Gastroesophageal sphincter (tissue), 4 donors: ENCODE measurements at regions not wholly inside any gene's neighbourhood (a gene's known extent, or its start where the extent isn't known, plus 50 kb on each side); places are given as distances from the start of the nearest gene placed in this dataset.

ENCODE experiments used
- ATAC-seq: fragments of 150-250 bp; one replicate; pipeline ENCODE4 v1.9.1; 2016; ENCODE audit warnings: mild to moderate bottlenecking, moderate library complexity
- H3K27ac ChIP-seq, 4 donors: fragments of 200-600 bp; sonication (generic) in 3 of 4; 1 replicate in 3 of 4; 2 replicates in 1 of 4; pipeline ENCODE4 v1.5.1; 2016 to 2019
- H3K27me3 ChIP-seq: fragments of 200-600 bp; sonication (generic); one replicate; pipeline ENCODE4 v1.5.1; 2019
- H3K36me3 ChIP-seq, 2 donors: fragments of 200-600 bp; sonication (generic); one replicate each; pipeline ENCODE4 v1.5.1; 2019; ENCODE audit warnings: control low read depth in 1 of 2
- H3K4me1 ChIP-seq, 3 donors: fragments of 200-600 bp; sonication (generic); 1 replicate in 2 of 3; 2 replicates in 1 of 3; pipeline ENCODE4 v1.5.1; 2016 to 2019; ENCODE audit warnings: control low read depth in 2 of 3
- H3K4me3 ChIP-seq, 2 donors: fragments of 200-600 bp; sonication (generic); one replicate each; pipeline ENCODE4 v1.5.1; 2019; ENCODE audit warnings: mild to moderate bottlenecking in 1 of 2, moderate library complexity in 1 of 2
- H3K9me3 ChIP-seq, 3 donors: fragments of 200-600 bp; sonication (generic); one replicate each; pipeline ENCODE4 v1.5.1; 2017 to 2019; ENCODE audit warnings: control low read depth in 2 of 3
- CTCF ChIP-seq, 4 experiments: fragments of 200-600 bp in 2 of 4; fragments of 450-650 bp in 2 of 4; sonication (generic) in 1 of 4; IDR thresholded peaks; one replicate each; pipeline ENCODE4 v1.5.1; 2017 to 2019; ENCODE audit warnings: antibody characterized with exemption in 4 of 4, mild to moderate bottlenecking in 2 of 4, moderate library complexity in 2 of 4
- EP300 ChIP-seq: sonication (generic); formaldehyde crosslinking; IDR thresholded peaks from one replicate; pipeline ENCODE4 v1.6.1; 2017; ENCODE audit warnings: antibody characterized with exemption, mild to moderate bottlenecking
- POLR2A ChIP-seq, 2 donors: fragments of 450-650 bp; IDR thresholded peaks; one replicate each; pipeline ENCODE4 v1.6.1; 2017; ENCODE audit warnings: antibody characterized with exemption in 2 of 2, mild to moderate bottlenecking in 2 of 2, moderate library complexity in 1 of 2
- POLR2AphosphoS5 ChIP-seq: sonication (generic); formaldehyde crosslinking; IDR thresholded peaks from one replicate; pipeline ENCODE4 v1.6.1; 2017; ENCODE audit warnings: antibody characterized with exemption
- WGBS, 2 donors: methylation state at CpG; one replicate each; pipeline ENCODE4 v1.1.5; 2018; ENCODE audit warnings: low coverage in 1 of 2; 5-methylcytosine and 5-hydroxymethylcytosine counted together

- no peak for ATAC-seq
- H3K4me3 ChIP-seq, result no peak overlapping the region
- no peaks in the 10 kb centered on the region for H3K36me3 ChIP-seq
- TF ChIP-seq POLR2AphosphoS5, result no peak
- no peak for TF ChIP-seq POLR2A (IDR thresholded peaks at IDR 0.05)
- no peak for TF ChIP-seq CTCF (IDR thresholded peaks at IDR 0.05)
- TF ChIP-seq EP300, result no peak
- H3K9me3 ChIP-seq, result no peaks in the 10 kb centered on the region
- peaks cover 0 to 5% (median 0%) of the 10 kb centered on the region in 3 donors for H3K4me1 ChIP-seq
- no peaks in the 10 kb centered on the region for H3K27me3 ChIP-seq
- WGBS, 2 donors, result 75 to 92% methylated on average over 5 of the region's 5 CpGs
- no peak overlapping the region for H3K27ac ChIP-seq
These were observed 195.4 kb upstream of the ZMIZ1 start for GRCh38 chr10:78873413-78873812.

DNA sequence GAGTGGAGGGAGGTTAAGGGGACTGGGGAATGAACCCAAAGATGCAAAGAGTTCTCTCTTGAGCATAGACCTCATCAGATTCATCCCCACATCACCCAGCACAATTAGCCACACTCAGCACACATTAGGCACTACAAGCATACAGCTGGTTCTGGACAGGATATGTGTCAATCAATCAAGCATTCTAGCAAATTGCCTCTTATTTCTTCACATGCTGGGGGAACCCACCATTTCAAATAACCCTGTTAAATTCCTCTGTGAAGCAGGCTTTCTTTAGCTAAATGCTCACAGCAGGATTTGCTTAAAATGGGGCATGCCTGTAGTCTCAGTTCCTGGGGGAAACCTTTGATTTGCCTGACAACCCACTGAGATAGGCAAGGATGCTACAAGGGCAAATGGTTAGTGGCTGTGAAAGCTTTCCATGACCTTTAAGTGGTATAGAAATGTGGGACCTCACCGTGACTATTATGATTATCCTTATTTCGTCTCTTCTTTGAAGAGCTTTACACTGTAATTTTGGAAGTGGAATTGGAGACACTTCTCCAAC lies 193.4 kb upstream of the ZMIZ1 start:
- peaks cover 0 to 7% (median 0%) of the 10 kb centered on the region in 3 donors for H3K9me3 ChIP-seq

DNA sequence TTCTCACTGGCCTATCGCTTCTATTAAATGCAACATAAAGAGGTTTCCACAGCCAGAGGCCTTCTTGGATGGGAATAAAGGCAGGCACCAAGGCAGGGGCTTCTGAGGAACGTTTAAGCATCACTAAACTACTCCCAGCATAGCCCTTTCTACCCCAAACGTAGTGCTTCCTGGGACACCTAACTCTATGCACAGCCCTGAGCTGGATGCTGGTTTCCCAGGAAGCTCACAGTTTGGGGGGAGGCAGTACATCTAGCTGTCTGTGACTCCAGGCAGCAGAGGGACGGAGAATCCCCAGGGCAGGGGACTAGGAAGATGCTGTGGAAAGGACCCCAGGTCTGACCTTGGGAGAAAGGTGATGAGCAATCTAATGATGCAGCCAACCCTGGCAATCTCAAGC lies 192.8 kb upstream of the ZMIZ1 start:
- no peaks in the 10 kb centered on the region for H3K36me3 ChIP-seq
- 93% methylated on average over 2 to 3 of the region's 4 CpGs for WGBS, 2 donors
- no peak for ATAC-seq
- H3K4me3 ChIP-seq, result no peak overlapping the region
- H3K9me3 ChIP-seq, result peaks cover 0 to 10% (median 0%) of the 10 kb centered on the region in 3 donors
- no peak overlapping the region for H3K27ac ChIP-seq
- H3K27me3 ChIP-seq, result no peaks in the 10 kb centered on the region
- TF ChIP-seq POLR2AphosphoS5 (no peak), EP300 (no peak), POLR2A (IDR thresholded peaks at IDR 0.05) (no peak), CTCF (IDR thresholded peaks at IDR 0.05) (no peak)
- peaks cover 0 to 5% (median 0%) of the 10 kb centered on the region in 3 donors for H3K4me1 ChIP-seq

More for the DNA sequence above, 193.4 kb upstream of the ZMIZ1 start:
- WGBS, 2 donors, result 83% methylated on average over 2 of the region's 2 CpGs; no CpG with 5 or more reads in 1 of the 2 donors
- Histone ChIP-seq H3K27ac (no peak overlapping the region), H3K27me3 (no peaks in the 10 kb centered on the region), H3K36me3 (no peaks in the 10 kb centered on the region), H3K4me1 (peaks cover 0 to 5% (median 0%) of the 10 kb centered on the region in 3 donors), H3K4me3 (no peak overlapping the region)
- no peak for ATAC-seq
- TF ChIP-seq POLR2A (IDR thresholded peaks at IDR 0.05) (no peak), CTCF (IDR thresholded peaks at IDR 0.05) (no peak), POLR2AphosphoS5 (no peak), EP300 (no peak)

DNA sequence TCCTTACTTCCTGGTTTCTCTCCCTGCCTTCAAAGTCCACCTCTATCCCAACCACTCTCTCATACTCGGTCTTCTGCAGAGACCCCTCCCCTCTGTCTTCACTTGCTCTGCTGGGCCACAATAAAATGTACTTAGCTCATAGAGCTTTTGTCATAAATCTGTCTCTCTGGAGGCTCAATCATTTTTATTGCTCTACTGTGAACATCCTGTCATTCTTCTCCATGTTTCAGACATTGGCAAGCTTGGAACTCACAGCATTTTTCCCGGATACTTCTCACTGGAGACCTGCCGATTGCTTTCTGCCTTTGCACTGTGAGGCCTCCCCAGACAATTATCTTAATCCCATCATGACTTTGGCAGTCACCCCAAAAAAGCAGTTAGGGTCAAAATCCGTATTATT lies 192.3 kb upstream of the ZMIZ1 start:
- Histone ChIP-seq H3K36me3 (no peaks in the 10 kb centered on the region), H3K4me3 (no peak overlapping the region), H3K27me3 (no peaks in the 10 kb centered on the region), H3K27ac (no peak overlapping the region), H3K9me3 (peaks cover 0 to 10% (median 0%) of the 10 kb centered on the region in 3 donors), H3K4me1 (peaks cover 0 to 5% (median 0%) of the 10 kb centered on the region in 3 donors)
- no peak for ATAC-seq
- 66% methylated on average over 3 to 4 of the region's 4 CpGs for WGBS, 2 donors
- TF ChIP-seq POLR2A (IDR thresholded peaks at IDR 0.05) (no peak), CTCF (IDR thresholded peaks at IDR 0.05) (no peak), EP300 (no peak), POLR2AphosphoS5 (no peak)

- peaks cover 0 to 10% (median 0%) of the 10 kb centered on the region in 3 donors for H3K9me3 ChIP-seq
- WGBS, 2 donors, result 80 to 90% methylated on average over 2 to 3 of the region's 3 CpGs
- H3K4me1 ChIP-seq, result no peaks in the 10 kb centered on the region
- no peak for TF ChIP-seq POLR2A (IDR thresholded peaks at IDR 0.05)
- TF ChIP-seq EP300, result no peak
- TF ChIP-seq CTCF (IDR thresholded peaks at IDR 0.05), result no peak
- no peak for TF ChIP-seq POLR2AphosphoS5
- H3K36me3 ChIP-seq, result no peaks in the 10 kb centered on the region
- no peak overlapping the region for H3K27ac ChIP-seq
- ATAC-seq, result no peak
- H3K4me3 ChIP-seq, result no peak overlapping the region
- H3K27me3 ChIP-seq, result no peaks in the 10 kb centered on the region
These were observed 189.1 kb upstream of the ZMIZ1 start for GRCh38 chr10:78879621-78880020.
